Endothelial cell of umbilical vein (primary cell): ENCODE measurements at regions not wholly inside any gene's neighbourhood (a gene's known extent, or its start where the extent isn't known, plus 50 kb on each side); places are given as distances from the start of the nearest gene placed in this dataset. TPM values are rescaled to one million over a fixed set of nuclear protein-coding genes. Genes with fewer than 3 reads are reported as not detected.

ENCODE experiments used
- small RNA-seq: library from RNA; depleted of rRNA; stranded (forward); fragments of <200 nt; gene quantifications from one replicate; pipeline ENCODE3, GENCODE V24; 2012; ENCODE audit warnings: low replicate concordance, low read depth; ENCODE audit not compliant: insufficient read depth, insufficient read length

Small RNA genes lying in the stretch of these regions (small RNA-seq; reads per million reads assigned to genes)
- not detected for gene RF00019
